GM04504 (cell line): ENCODE measurements at regions not wholly inside any gene's neighbourhood (a gene's known extent, or its start where the extent isn't known, plus 50 kb on each side); places are given as distances from the start of the nearest gene placed in this dataset.

ENCODE experiments used
- DNase-seq: peaks from one replicate; pipeline ENCODE4 v3.0.0-alpha.2; 2012; ENCODE audit warnings: low read depth

DNA sequence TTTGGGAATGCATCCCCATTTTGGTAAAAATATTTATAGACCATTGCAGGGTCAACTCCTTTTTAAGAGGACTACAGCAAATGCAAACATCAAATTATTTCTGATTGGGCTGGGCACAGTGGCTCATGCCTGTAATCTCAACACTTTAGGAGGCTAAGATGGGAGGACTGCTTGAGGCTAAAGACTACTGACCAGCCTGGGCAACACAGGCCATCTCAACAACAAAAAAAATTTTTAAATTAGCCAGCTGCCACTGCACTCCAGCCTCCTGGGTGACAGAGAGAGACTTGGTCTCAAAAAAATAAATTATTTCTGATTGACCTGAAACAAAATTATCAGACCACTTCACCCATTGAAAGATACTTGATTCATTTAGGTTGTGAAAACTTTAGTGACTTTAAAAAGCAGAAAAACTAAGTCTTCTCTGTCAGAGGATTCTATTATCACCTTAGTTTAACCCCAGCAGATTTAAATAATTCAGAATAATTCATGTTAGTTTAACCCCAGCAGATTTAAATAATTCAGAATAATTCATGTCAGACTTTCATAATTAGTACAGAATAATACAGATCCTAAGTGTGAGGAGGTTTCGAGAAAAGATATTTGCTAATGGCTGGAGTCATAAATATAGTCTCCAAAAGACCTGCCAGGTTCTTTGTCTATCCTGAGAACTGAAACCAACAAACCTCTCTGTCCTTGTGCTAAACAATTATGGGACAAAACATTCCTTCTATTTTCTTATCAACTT is 183.6 kb upstream of the STT3B start:
- DNase-seq, result no peak

DNA sequence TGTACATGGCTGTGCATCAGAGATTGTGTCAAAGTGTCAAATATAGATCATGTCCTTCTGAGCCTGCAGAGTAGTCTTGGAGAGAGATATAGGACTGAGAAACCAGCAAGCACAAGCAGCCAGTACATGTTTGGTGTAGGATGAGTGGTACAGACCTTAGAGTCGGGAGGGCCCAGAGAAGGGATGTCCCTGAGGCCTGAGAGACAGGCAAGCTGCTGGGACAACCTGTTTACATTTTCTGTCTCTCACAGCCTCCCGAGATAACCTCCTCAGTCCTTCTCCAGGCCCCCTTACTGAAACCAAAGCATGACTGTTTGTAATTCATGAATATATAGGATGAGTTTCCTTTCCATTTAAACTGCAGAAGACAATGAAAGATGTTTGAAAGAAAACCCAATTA is 182.4 kb upstream of the STT3B start:
- DNase-seq, result no peak

DNA sequence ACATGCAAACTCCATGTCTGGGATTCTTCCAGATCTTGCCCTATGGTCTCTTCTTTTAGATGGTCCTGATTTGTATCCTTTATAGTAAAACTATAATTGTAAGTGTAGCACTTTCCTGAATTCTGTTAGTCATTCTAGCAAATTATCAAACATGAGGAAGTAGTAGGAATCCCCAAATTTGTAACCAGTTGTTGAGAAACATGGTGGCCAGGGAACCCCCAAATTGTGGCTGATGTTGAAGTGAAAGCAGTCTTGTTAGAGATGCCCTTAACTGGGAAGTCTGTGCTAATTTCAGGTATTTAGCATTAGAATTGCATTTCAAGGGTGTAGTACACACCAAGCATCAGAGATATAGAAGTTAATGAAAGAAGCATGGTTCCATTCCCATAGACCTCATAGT is 180.4 kb upstream of the STT3B start:
- DNase-seq, result no peak

DNA sequence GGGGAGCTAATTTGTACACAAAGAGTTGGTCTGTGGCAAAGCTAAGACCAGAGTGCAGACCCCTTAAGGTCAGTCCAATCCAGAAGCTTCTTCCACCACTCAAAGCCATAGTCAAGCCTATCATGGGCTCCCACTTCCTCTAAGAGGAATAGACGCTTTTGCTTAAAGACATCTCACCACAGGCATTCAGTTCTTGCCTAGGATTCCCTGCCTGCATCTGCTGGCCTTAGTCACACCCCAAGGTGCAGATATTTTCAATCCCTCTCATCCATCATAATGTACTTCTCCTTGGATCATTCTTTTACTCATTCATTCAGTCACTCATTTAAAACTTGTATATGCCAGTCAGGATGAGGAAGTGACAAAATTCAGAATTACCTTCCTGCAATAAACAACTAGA is 179.6 kb upstream of the STT3B start:
- no peak for DNase-seq

DNA sequence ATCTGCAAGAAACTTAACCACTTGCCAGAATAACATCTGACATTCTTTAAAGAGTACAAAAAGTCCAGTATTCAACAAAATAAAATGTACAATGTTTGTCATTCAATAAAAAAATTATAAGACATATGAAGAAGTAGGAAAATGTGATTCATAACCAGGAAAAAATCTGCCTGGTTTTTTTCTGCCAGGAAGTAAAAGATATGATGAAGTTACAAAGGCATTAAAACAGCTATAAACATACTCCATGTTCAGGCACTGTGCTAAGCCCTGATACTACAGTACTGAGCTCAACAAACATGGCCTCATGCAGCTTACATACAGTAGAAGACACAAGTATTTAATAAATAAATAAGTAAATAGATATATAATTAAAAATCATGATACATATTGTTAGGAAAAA is 178.4 kb upstream of the STT3B start:
- no peak for DNase-seq

DNA sequence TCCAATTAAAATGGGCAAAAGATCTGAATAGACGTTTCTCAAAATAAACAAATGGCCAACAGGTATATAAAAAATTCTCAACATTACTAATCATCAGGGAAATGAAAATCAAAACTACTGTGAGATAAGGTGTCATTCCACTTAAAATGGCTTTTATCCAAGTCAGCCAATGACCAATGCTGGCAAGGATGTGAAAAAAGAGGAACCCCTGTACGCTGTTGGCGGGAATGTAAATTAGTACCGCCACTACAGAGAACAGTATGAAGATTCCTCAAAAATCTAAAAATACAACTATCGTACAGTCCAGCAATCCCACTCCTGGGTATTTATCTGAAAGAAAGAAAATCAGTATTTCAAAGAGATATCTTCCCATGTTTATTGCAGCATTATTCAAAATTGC is 176.9 kb upstream of the STT3B start:
- DNase-seq, result no peak

DNA sequence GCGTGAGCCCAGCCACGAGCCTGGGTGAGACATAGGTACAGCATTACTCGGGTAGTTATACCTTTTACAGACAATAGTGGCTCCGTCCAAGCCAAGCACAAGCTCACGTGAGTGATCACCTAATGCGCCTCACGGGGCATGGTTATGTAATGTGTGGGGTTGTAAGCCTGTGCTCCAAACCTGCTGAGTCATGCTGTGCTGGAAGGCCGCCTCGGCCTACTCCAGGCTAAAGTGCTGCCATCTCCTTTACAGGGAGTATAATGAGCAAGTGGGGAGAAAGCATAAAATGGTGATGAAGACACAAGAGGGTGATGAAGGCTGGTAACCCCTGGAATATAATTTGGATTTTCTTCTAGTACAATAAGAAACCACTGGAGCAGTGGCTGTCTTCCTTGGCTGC is 175.8 kb upstream of the STT3B start:
- no peak for DNase-seq

DNA sequence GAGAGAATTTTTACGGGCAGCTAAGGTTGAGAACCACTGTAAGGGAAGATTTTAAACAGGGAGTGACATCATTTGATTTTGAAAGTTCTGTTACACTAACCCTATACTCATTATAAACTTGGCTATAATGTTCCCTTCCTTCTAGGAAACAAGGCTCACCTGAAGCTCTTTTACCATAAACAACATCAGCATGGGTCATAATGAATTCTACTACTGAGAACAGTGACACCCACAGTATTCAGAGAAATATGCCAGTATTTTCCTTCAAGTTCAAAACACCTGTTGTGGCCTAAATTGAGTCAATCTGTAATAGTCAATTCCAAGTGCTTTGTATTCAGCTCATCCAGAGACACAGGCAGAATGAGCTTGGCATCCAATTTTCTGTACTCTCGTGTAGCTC is 175.3 kb upstream of the STT3B start:
- no peak for DNase-seq

DNA sequence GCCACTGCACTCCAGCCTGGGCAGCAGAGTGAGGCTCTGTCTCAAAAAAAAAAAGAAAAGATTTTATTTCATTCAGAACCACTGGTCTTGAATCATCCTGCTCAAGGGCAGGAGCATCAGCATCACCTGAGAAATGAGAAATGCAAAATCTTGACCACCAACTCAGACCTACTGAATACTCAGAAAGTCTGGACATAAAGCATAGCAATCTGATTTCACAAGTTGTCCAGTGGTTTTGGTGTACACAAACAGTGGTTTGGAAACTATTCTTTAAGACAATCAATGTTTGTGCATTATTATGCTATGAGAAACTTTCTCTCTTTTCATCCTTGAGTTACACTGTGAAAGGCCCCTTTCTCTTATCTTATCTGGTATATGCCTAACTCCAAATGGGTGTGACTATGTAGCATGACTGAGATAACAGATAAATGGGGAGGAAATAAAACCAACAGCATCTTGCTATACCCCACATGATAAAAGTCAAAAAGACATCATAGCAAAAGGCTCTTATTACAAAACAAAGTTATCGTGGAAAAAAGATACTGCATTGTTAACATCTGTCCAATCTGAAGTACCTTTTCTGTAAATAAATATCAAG is 174.2 kb upstream of the STT3B start:
- no peak for DNase-seq

DNA sequence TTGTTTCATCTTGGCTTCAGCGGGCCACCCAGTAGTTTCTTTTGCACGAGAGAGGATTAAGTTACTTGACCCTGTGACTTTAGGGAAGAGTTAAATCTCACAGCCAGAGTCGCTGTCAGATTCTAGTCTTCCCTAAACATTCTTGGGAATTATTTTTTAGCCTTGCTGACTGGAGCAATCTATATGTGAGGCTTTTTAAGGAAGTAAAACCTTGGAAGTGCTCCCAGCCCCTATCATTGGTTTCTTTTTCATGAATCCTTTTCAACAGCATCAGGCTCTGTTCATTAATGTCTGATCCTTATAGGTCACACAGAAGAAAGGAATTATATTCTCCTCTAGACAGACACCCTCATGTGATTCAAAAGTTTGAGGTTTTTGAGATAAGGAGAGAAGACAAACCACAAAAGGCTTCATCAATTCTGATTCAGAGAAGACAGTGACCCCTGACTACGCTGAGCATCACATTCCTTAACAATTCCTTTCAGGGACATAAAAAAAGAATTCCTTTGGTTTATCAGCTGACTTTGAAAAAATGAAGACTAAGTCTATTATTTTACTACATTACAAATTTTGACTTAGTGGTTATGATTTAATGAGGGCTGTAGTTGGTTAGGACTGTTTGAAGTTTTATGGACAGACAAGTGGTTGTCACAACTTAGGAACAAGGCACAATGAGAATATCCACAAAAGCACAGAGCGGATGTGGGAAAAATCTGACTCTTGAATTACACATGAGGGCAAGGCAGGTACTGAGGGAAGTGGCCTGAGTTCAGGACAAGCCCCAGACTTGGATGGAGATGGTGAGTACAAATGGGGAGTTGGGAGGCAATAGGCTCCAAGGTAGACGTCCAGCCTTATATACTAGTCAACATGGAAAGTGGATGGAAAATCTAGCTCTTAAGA is 171.1 kb upstream of the STT3B start:
- DNase-seq, result no peak

DNA sequence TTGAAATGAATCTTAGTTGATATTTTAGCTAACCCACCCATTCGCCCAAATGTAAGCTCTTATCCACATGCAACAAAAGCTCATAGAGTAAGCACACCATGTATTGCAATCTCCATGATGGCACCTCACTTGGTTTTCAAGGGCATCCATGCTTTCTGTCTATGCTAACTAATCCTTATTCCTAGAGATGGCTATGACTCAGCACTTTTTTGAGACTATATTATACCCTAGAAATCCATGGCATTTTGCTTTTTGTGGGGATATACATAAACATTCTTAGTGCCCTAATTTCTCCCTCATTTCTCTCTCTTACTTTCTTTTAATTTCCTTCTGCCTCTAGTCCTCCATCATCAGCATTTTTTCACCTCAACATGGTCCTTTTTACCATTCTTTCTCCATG is 168.5 kb upstream of the STT3B start:
- DNase-seq, result no peak

DNA sequence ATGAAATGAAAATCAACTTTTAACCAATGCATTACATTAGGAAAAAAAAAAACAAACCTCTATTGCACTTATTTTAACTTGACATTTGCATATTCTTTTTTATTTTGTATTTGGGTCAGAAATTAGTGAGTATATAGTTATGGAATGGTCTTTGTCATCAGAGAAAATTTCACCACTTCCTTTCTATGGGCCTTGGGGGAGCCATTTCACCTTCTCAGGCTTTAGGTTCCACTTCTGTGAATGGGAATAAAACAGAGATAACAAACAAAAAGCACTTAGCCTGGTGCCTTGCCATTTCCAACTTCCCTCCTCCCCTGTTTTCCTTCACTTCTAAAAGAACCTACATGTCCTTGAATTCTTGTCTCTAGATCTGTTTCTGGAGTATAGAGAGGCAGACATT is 168.0 kb upstream of the STT3B start:
- DNase-seq, result no peak

DNA sequence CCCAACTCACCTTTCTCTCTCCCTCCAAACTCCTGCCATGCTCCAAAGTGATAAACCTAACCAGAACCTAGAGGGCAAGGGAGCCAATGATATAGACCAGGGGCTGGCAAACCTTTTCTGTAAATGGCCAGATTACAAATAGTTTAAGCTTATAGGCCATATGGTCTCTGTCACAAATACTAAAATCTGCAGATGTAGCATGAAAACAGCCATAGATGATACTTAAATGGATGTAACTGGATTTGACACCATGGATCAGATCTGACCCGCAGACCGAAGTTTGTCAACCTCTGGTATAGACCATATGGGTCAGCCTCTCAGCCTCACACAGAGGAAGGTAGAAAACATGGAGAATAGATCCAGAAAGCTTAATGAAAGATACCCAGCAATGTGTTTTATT is 165.2 kb upstream of the STT3B start:
- no peak for DNase-seq

DNA sequence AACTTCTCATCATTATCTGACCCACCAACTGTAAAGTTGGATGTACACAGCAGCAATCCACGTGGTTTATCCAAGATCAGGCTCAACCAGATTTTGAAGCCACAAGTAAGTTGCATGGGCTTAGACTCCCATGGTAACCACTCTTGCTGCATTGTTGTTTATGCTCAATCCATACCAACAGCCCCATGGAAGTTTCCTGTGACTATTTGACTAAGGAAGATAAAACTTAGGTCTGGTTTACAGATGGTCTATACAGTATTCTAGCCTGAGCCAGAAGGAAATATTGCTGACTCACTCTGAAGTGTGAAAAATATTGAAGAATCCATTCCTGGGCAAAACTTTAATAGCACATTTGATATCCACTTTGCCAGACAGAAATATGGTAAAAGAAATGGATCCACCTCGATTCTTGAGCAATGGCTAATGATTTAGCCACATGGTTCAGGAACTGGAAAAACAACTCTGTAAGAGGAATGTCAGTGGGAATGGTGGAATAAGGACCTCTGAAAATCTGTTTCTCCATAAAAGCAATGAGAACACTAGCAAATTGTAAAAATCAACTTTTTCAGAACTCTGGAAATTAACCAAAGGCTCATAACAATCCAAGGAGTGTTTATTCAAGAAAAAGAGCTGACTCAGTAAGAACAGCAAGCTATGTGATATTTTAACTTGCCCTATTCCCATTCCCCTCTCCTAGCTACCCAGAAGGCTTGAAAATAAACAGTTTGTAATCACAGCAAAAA is 162.9 kb upstream of the STT3B start:
- no peak for DNase-seq

DNA sequence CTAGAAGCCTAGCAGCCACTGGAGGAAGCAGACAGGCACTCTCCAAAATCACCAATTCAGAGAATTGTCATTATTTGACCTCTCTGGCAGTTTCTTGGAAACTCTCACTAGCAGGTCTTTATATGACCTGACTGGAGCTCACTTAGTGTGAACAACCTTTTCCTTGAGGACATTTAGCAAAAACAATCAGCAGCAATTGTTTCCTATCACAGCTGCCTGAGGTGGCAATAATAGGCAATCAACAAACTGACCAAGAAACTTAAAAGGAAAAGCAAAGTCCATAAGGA is 162.4 kb upstream of the STT3B start:
- DNase-seq, result no peak

DNA sequence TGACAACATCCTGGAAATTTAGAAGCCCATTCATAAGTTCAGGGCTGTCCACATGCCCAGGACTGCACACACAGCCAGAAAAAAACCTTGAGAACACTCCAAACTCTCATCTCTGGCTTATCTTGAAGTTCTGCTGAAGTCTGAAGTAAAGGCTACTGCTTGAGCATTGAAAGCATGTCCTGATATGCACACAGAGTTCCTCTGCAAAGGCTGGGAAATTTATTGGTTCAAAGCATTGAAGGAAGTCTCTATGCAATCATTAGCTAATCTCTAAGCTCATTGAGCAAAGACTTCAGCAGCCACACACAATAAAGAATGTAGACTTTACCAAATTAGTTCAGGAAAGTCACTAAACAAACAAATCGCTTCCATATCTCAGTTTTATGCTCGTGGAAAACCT is 162.0 kb upstream of the STT3B start:
- DNase-seq, result no peak

DNA sequence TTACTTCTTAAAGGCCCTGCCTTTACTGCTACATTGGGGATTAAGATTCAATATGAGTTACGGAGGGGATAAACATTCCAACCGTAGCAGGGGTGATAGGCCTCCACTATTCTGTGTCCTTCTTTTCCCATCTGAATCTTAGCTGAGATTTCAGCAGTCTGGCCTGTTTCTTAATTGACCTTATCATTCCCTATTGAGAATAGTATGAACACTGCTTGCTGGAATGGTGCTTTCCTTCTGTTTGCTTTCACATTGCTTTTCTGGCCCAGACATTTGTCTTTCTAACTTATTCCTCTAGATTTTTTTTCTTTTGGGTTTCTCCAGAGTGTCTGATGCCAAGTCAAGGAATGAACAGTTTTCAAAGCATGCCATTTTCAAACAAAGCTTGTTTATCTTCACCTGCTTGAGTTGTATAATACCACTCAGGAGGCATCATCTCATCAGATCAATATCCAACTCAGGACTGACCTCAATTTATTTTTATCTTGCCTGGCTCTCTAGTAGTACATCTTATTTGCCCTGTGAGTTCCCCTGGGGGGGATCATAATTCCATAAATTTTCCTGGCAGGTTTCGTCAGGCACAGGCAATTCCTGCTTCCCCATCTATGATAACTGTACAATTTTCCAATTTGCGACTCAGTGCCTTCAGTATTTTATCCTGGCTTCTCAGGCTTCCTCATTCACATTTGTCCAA is 161.1 kb upstream of the STT3B start:
- no peak for DNase-seq

DNA sequence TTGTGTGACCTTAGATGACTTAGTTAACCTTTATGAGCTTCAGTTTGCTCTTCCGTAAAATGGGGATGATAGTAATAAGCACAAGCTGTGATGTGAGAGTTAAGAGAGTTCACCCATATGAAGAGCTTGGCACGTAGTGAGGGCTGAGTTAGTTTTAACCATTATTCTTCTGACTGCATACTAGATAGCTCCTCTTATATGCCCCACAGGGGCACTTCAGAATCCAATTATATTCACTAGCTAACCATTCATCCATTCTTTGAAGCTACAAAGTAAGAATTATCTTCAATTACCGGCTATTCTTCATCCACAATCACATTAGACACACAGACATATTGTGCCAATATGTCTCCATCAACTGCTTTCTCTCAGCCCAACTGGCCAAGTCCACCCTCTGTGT is 159.0 kb upstream of the STT3B start:
- DNase-seq, result no peak

DNA sequence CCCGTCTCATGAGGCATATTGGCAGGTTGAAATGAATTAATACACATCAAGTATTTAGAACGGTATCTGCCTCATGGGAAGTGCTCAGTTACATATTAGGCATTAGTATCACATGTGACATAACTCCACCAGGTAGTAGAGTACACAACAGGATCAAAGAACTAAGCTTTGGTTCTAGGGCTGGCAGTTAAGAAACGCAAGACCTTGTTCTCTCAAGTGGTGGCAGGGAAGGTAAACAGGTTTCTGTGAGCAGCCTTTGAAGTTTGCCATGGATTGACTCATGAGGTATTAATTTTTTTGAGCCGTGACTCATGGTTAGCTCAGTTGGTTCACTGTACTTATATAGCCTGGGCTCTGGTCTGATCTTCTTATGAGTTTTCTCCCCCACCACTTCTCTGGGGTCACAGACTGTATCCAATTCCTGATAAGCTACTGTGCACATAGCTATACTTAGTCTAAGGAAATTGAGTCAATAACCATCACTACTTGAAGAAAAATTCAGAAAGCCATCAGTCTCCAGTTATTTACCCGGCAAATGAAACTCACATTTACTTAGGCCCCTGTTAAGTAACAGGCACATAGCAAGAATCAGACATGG is 155.6 kb upstream of the STT3B start:
- DNase-seq, result no peak

DNA sequence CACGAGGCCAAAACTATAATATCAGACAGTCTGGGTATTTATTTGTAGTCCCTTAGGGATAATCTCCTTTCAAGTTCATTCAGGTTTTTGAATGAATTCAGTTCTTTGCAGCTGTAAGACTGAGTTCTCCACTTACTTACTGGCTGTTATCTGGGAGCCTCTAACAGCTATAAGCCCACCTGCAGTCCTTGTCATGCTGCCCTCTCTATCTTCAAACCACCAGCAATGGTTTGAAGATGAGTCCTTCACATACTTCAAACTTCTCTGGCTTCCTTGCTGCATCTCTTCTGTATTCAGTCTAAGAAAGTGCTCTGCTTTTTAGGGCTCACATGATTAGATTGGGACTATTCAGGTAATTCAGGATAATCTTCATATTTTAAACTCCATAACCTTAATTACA is 154.5 kb upstream of the STT3B start:
- no peak for DNase-seq

DNA sequence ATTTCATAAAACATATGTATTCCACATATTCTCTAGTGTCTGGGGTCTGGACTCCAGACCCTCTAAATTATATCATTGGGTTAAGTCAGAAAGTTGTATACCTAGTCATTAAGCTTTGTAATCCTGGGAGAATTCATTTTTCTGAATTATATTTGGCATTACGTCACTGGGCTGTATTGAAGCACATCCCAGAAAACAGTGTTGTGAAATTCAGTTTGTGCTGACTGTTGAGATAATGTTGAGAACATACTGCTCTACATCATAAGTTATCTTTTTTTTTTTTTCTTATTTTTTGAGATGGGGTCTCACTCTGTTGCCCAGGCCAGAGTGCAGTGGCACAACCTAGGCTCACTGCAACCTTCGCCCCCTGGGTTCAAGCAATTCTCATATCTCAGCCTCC is 153.1 kb upstream of the STT3B start:
- DNase-seq, result no peak

DNA sequence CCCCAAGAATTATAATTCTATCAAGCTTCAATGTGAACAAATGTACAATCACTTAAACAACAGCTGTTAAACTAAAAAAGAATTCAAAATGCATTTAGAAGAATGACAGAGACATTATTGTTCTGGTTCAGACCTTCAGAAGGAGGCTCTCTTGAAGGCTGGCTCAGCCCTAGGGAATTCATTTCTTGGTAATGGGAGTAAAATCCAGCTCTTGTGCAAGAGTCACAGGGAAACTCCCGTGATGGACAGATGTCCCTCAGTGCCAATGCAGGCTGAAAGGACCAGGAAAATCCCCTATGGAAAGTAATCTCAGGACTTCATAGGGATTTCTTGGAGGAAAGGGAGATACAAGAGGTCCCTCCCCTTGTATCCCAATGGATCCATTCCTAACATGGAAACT is 149.9 kb upstream of the STT3B start:
- DNase-seq, result no peak
